ENCODE measurements at regions not wholly inside any gene's neighbourhood (a gene's known extent, or its start where the extent isn't known, plus 50 kb on each side); places are given as distances from the start of the nearest gene placed in this dataset.
A peak's percentile ranks its signal among the peaks of the same experiment; 100 is the strongest.

DNA sequence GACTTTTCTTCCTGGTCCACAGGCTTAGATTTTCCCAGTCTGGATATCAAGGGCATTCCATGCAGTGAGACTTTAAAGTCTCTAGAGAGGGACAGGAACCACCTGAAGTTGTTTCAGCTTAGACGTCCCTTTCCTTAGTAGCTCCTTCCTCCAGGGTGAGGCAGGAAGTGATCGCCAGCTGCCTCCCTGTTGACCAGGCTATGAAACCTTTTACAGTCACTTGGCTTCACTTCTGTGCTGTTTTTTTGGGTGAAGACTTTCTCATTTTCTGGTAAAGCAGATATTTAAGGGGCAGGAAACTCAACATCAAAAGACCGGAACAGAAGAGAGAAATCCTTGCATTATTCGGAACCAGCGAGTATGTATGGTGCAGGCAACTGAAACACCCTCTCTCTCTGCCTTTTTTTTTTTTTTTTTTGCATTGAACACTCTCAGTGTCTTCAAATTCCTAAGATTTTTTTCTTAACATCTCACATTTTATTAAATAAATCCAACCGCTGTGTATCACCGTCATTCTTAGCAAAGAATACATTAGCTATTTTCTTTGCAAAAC, 234.6 kb upstream of the IRF2BP2 start:
- no peak overlapping the region for H2AFZ ChIP-seq (ENCODE audit: low read length)
- H3K4me2 ChIP-seq (ENCODE audit: insufficient read depth, insufficient read length, low read length) = no peak overlapping the region
- H3K4me1 Mint-ChIP-seq = peaks cover 20% of the 10 kb centered on the region in 2 experiments
- TF ChIP-seq, protein P1, sequence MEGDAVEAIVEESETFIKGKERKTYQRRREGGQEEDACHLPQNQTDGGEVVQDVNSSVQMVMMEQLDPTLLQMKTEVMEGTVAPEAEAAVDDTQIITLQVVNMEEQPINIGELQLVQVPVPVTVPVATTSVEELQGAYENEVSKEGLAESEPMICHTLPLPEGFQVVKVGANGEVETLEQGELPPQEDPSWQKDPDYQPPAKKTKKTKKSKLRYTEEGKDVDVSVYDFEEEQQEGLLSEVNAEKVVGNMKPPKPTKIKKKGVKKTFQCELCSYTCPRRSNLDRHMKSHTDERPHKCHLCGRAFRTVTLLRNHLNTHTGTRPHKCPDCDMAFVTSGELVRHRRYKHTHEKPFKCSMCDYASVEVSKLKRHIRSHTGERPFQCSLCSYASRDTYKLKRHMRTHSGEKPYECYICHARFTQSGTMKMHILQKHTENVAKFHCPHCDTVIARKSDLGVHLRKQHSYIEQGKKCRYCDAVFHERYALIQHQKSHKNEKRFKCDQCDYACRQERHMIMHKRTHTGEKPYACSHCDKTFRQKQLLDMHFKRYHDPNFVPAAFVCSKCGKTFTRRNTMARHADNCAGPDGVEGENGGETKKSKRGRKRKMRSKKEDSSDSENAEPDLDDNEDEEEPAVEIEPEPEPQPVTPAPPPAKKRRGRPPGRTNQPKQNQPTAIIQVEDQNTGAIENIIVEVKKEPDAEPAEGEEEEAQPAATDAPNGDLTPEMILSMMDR (conservative IDR thresholded peaks at IDR 0.05) = no peak
- H3K23ac ChIP-seq (ENCODE audit: insufficient read length, low read depth, low read length) = no peak overlapping the region
- H3K4ac ChIP-seq (ENCODE audit: low read depth, low read length) = no peak overlapping the region
- no peak overlapping the region for H4K91ac ChIP-seq (ENCODE audit: insufficient read length, low read depth, low read length)
- H3K56ac ChIP-seq (ENCODE audit: insufficient read length, low read depth, low read length) = no peak overlapping the region
- H4K5ac ChIP-seq (ENCODE audit: insufficient read length, low read depth, low read length) = no peak overlapping the region
- no peak overlapping the region for H3K4me3 Mint-ChIP-seq
- DNase-seq = no peak
- H3K9me3 Mint-ChIP-seq = peaks cover 4 to 5% of the 10 kb centered on the region in 2 experiments; a peak in 3 of 5 replicates
- H3K27ac ChIP-seq (ENCODE audit: insufficient read length, low read depth, low read length) = no peak overlapping the region
- no peak overlapping the region for H2BK20ac ChIP-seq (ENCODE audit: low read depth, low read length, poor library complexity, severe bottlenecking)
- H2BK12ac ChIP-seq (ENCODE audit: insufficient read length, low read depth, low read length) = no peak overlapping the region
- H3K79me2 ChIP-seq (ENCODE audit: insufficient read depth, low read length) = no peaks in the 10 kb centered on the region
- H3K9ac ChIP-seq (ENCODE audit: extremely low read depth, insufficient read length, low read length) = no peak overlapping the region
- no peak overlapping the region for H3K18ac ChIP-seq (ENCODE audit: insufficient read length, low read depth, low read length)
- H3K4me1 ChIP-seq (ENCODE audit: insufficient read depth, low read length) = no peaks in the 10 kb centered on the region
- no peak overlapping the region for H3T11ph ChIP-seq (ENCODE audit: low read length)
- H2BK5ac ChIP-seq (ENCODE audit: insufficient read length, low read length) = no peak overlapping the region
- no peaks in the 10 kb centered on the region for H3K79me1 ChIP-seq (ENCODE audit: insufficient read depth, low read depth, low read length, poor library complexity, severe bottlenecking)
- H3K27me3 Mint-ChIP-seq (ENCODE audit: low read depth) = no peaks in the 10 kb centered on the region
- WGBS (ENCODE audit: extremely low coverage, insufficient read length, low lambda C conversion rate) = 100% methylated on average over 2 of the region's 7 CpGs
- H2AK5ac ChIP-seq (ENCODE audit: insufficient read length, low read length) = no peak overlapping the region
- peaks cover 5 to 13% (median 8%) of the 10 kb centered on the region in 3 experiments; a peak in 4 of 7 replicates for H3K36me3 Mint-ChIP-seq (ENCODE audit: insufficient read depth in 1 of 3, low read depth in 3 of 3)
- H3K23me2 ChIP-seq (ENCODE audit: insufficient read length, low read depth, low read length, poor library complexity, severe bottlenecking) = no peaks in the 10 kb centered on the region
- peak overlapping the region in 1 of 3 experiments; percentile 76; a peak in 1 of 7 replicates for H3K27ac Mint-ChIP-seq
- no peak overlapping the region for H3K14ac ChIP-seq (ENCODE audit: insufficient read depth, low read length)
- H4K20me1 ChIP-seq (ENCODE audit: control insufficient read depth, insufficient read depth, insufficient read length) = no peaks in the 10 kb centered on the region
- H4K8ac ChIP-seq (replicated peaks; ENCODE audit: insufficient read length, low read depth, low read length) = no peak overlapping the region
- H3K27me3 ChIP-seq (ENCODE audit: insufficient read depth, low read length) = no peaks in the 10 kb centered on the region
- no peak overlapping the region for H2BK15ac ChIP-seq (ENCODE audit: low read depth, low read length)
- H2BK120ac ChIP-seq (ENCODE audit: low read depth, low read length, poor library complexity, severe bottlenecking) = no peak overlapping the region
- no peaks in the 10 kb centered on the region for H3K9me3 ChIP-seq (ENCODE audit: control insufficient read depth, low read depth, low read length)

Measured in H9 (cell line).